ENCODE measurements at regions not wholly inside any gene's neighbourhood (a gene's known extent, or its start where the extent isn't known, plus 50 kb on each side); places are given as distances from the start of the nearest gene placed in this dataset.
A peak's percentile ranks its signal among the peaks of the same experiment; 100 is the strongest.
"Not testable (repeated sequence)": the region's sequence is repeated elsewhere in the genome, so short reads cannot be mapped to it uniquely, and the experiment has no call there.

DNA sequence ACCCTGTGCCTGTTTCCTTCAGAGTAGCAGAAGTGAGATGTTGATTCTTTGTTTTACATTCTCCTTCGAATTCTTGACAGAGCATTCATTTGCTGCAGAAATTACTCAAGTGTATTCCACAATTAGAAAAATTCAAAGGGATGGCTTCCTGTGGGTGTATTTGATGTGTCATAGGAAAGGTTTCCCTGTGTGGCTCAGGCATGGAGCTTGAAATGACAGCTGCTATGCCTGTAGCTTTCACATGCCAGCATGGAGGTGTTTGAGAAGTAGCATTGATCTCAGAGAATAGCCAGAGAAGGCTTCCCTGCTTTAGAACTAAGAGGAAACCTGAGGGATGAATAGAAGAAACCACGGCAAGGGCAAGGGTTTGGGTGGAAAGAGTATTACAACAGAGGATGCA lies 317.2 kb upstream of the DEPDC1 start:
- TF ChIP-seq CTBP1 (IDR thresholded peaks at IDR 0.05; ENCODE audit: borderline replicate concordance) (no peak), NFRKB (IDR thresholded peaks at IDR 0.05) (no peak), LEF1 (IDR thresholded peaks at IDR 0.05; ENCODE audit: borderline replicate concordance) (no peak), SUZ12 (IDR thresholded peaks at IDR 0.05) (no peak), FOXM1 (IDR thresholded peaks at IDR 0.05; ENCODE audit: borderline replicate concordance) (no peak), ZNF384 (IDR thresholded peaks at IDR 0.05) (no peak), BHLHE40 (IDR thresholded peaks at IDR 0.05; ENCODE audit: borderline replicate concordance) (no peak), FOXA1 (IDR thresholded peaks at IDR 0.05) (no peak), ARNT (IDR thresholded peaks at IDR 0.05) (no peak), ELF4 (IDR thresholded peaks at IDR 0.05) (no peak)
- TF ChIP-seq, protein P1, sequence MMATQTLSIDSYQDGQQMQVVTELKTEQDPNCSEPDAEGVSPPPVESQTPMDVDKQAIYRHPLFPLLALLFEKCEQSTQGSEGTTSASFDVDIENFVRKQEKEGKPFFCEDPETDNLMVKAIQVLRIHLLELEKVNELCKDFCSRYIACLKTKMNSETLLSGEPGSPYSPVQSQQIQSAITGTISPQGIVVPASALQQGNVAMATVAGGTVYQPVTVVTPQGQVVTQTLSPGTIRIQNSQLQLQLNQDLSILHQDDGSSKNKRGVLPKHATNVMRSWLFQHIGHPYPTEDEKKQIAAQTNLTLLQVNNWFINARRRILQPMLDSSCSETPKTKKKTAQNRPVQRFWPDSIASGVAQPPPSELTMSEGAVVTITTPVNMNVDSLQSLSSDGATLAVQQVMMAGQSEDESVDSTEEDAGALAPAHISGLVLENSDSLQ (IDR thresholded peaks at IDR 0.05), result no peak
- DNase-seq (ENCODE audit: extremely low spot score), result no peak
- CTCF ChIA-PET, result no interaction called here
- POLR2A ChIA-PET, result no interaction called here

DNA sequence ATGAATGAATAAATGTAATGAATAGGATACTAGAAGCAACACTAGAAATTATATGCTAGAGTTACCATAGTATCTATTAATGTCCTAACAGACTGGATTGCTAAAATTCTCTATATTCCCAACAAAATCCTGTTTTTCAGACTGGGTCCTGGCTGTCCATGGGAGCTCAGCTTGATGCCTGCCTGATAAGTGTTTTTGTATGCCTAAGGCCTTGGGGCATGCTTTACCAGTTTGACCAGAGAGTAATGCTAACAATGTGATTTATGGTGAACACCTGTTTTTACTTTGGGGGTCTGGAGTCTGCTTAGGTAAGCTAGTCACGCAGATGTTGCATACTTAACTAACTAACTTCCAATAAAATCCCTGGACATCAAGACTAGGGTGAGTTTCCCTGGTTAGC lies 318.8 kb upstream of the DEPDC1 start:
- DNase-seq (ENCODE audit: extremely low spot score), result no peak
- TF ChIP-seq HDGF (IDR thresholded peaks at IDR 0.05; ENCODE audit: borderline replicate concordance), result no peak
- no peak for TF ChIP-seq BHLHE40 (IDR thresholded peaks at IDR 0.05; ENCODE audit: borderline replicate concordance)
- TF ChIP-seq SUZ12 (IDR thresholded peaks at IDR 0.05), result no peak
- no peak for TF ChIP-seq ZNF384 (IDR thresholded peaks at IDR 0.05)
- no peak for TF ChIP-seq L3MBTL2 (conservative IDR thresholded peaks at IDR 0.05)
- TF ChIP-seq ELF4 (IDR thresholded peaks at IDR 0.05), result no peak
- TF ChIP-seq, protein P1 (IDR thresholded peaks at IDR 0.05), result no peak
- no peak for TF ChIP-seq CTBP1 (IDR thresholded peaks at IDR 0.05; ENCODE audit: borderline replicate concordance)
- no peak for TF ChIP-seq TARDBP (IDR thresholded peaks at IDR 0.05)
- TF ChIP-seq ARNT (IDR thresholded peaks at IDR 0.05), result no peak
- no peak for TF ChIP-seq FOXK2 (IDR thresholded peaks at IDR 0.05)
- no peak for TF ChIP-seq LEF1 (IDR thresholded peaks at IDR 0.05; ENCODE audit: borderline replicate concordance)
- no peak for TF ChIP-seq FOXM1 (IDR thresholded peaks at IDR 0.05; ENCODE audit: borderline replicate concordance)
- no peak for TF ChIP-seq SP1 (IDR thresholded peaks at IDR 0.05)
- TF ChIP-seq NFRKB (IDR thresholded peaks at IDR 0.05), result no peak
- TF ChIP-seq FOXA1 (IDR thresholded peaks at IDR 0.05), result no peak
- POLR2A ChIA-PET, result no interaction called here
- CTCF ChIA-PET, result no interaction called here

DNA sequence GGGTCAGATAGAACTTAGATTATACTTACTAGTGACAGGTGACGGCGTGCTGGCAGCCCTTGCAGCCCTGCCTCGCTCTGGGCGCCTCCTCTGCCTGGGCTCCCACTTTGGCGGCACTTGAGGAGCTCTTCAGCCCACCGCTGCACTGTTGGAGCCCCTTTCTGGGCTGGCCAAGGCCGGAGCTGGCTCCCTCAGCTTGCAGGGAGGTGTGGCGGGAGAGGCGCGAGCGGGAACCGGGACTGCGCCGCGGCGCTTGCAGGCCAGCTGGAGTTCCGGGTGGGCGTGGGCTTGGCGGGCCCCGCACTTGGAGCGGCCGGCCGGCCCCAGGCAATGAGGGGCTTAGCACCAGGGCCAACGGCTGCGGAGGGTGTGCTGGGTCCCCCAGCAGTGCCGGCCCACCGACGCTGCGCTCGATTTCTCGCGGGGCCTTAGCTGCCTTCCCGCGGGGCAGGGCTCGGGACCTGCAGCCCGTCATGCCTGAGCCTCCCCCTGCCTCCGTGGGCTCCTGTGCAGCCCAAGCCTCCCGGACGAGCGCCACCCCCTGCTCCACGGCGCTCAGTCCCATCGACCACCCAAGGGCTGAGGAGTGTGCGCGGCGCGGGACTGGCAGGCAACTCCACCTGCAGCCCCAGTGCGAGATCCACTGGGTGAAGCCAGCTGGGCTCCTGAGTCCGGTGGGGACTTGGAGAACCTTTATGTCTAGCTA lies 320.8 kb upstream of the DEPDC1 start:
- POLR2A ChIA-PET, CTCF ChIA-PET: not testable (repeated sequence)

DNA sequence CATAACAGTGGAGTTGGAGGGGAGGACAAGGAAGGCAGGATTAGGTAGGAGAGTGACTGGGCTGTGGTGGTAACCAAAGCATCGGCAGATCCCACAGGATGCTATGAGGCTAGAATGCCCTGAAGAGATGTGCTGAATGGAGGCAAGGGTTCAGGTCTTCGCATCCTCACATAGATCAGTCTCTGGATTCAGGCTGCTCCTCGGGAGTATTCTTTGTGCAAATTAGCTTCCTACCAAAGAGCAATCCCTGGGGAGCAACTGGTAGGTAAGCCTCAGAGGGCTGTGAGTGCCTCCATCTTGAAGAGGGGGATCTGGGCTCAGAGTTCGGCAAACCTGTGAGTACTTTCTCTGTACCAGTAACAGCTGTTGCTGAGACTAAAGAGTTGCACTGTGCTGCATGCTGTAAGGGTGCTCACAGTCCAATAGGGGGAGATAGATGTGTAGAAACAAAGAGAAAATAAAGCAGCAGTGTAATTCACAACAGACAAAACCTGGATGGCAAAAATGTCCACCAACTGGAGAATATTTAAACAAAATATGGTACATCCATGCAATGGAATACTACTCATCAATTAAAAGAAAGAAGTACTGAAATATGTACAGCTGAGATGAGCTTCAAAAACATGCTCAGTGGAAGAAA lies 322.4 kb upstream of the DEPDC1 start:
- ChIA-PET POLR2A (no interaction called here), CTCF (interaction anchor here (0.5 kb wide), 1 partner anchor 337 kb away, joined by 4 read pairs; no protein-coding TSS in a partner anchor)
- peak; percentile 55 for DNase-seq (ENCODE audit: extremely low spot score)
- TF ChIP-seq CTBP1 (IDR thresholded peaks at IDR 0.05; ENCODE audit: borderline replicate concordance), result no peak
- no peak for TF ChIP-seq ELF4 (IDR thresholded peaks at IDR 0.05)
- TF ChIP-seq LEF1 (IDR thresholded peaks at IDR 0.05; ENCODE audit: borderline replicate concordance), result no peak
- no peak for TF ChIP-seq NFRKB (IDR thresholded peaks at IDR 0.05)
- no peak for TF ChIP-seq FOXK2 (IDR thresholded peaks at IDR 0.05)
- no peak for TF ChIP-seq TARDBP (IDR thresholded peaks at IDR 0.05)
- no peak for TF ChIP-seq BHLHE40 (IDR thresholded peaks at IDR 0.05; ENCODE audit: borderline replicate concordance)
- TF ChIP-seq L3MBTL2 (conservative IDR thresholded peaks at IDR 0.05), result no peak
- TF ChIP-seq SP1 (IDR thresholded peaks at IDR 0.05), result no peak
- TF ChIP-seq FOXM1 (IDR thresholded peaks at IDR 0.05; ENCODE audit: borderline replicate concordance), result no peak
- TF ChIP-seq HDGF (IDR thresholded peaks at IDR 0.05; ENCODE audit: borderline replicate concordance), result no peak
- TF ChIP-seq ZNF384 (IDR thresholded peaks at IDR 0.05), result no peak
- no peak for TF ChIP-seq SUZ12 (IDR thresholded peaks at IDR 0.05)

More for the DNA sequence above, 320.8 kb upstream of the DEPDC1 start:
- DNase-seq (ENCODE audit: extremely low spot score), result not testable (repeated sequence)

DNA sequence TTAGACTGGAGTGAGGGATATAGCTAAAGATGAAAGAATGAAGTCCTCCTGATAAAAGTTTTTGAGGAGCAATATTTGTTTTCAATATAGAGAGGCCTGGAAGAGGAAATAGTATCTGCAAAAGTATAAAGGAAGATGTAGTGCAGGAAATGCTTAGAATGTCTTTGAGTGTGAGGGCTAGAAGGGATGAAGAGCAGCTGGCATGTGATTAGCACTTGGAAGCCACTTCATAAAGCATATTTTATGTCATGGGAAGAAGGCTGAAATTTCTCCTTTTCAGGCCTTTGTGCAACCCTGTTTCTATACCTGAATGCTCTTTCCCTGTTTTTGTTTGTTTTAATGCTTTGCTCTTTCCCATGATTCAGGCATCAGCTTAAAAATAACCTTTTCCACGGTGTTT lies 323.3 kb upstream of the DEPDC1 start:
- no peak for TF ChIP-seq L3MBTL2 (conservative IDR thresholded peaks at IDR 0.05)
- TF ChIP-seq NFRKB (IDR thresholded peaks at IDR 0.05), result no peak
- TF ChIP-seq, protein P1 (IDR thresholded peaks at IDR 0.05), result no peak
- no peak for TF ChIP-seq BHLHE40 (IDR thresholded peaks at IDR 0.05; ENCODE audit: borderline replicate concordance)
- TF ChIP-seq ZNF384 (IDR thresholded peaks at IDR 0.05), result no peak
- no peak for TF ChIP-seq SUZ12 (IDR thresholded peaks at IDR 0.05)
- TF ChIP-seq HDGF (IDR thresholded peaks at IDR 0.05; ENCODE audit: borderline replicate concordance), result no peak
- TF ChIP-seq LEF1 (IDR thresholded peaks at IDR 0.05; ENCODE audit: borderline replicate concordance), result no peak
- no peak for TF ChIP-seq ARNT (IDR thresholded peaks at IDR 0.05)
- TF ChIP-seq FOXM1 (IDR thresholded peaks at IDR 0.05; ENCODE audit: borderline replicate concordance), result no peak
- no peak for TF ChIP-seq SP1 (IDR thresholded peaks at IDR 0.05)
- TF ChIP-seq TARDBP (IDR thresholded peaks at IDR 0.05), result no peak
- no peak for TF ChIP-seq FOXA1 (IDR thresholded peaks at IDR 0.05)
- TF ChIP-seq FOXK2 (IDR thresholded peaks at IDR 0.05), result no peak
- no peak for TF ChIP-seq ELF4 (IDR thresholded peaks at IDR 0.05)
- no peak for TF ChIP-seq CTBP1 (IDR thresholded peaks at IDR 0.05; ENCODE audit: borderline replicate concordance)
- POLR2A ChIA-PET, result no interaction called here
- CTCF ChIA-PET, result interaction anchor here (0.6 kb wide), 1 partner anchor 85 kb away, joined by 5 read pairs; no protein-coding TSS in a partner anchor
- no peak for DNase-seq (ENCODE audit: extremely low spot score)

DNA sequence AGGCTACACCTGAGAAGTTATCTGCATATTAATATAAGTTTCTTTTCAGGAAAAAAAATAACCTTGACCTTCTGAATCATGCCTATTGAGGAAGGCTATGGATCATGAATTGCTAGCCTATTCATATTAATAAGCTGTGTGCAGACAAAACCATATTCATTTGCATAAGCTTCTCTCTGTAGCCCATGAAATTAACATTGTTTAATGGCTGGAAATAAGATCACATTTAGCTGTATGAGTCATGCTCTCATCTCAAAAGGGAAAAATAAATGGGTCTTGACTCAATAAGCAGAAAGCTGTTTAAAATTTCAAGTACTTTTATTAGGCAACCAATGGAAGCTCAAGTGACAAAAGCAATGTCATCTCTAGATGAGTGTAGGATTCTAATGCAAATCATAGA lies 330.0 kb upstream of the DEPDC1 start:
- POLR2A ChIA-PET, result no interaction called here
- no peak for DNase-seq (ENCODE audit: extremely low spot score)
- TF ChIP-seq ZNF384 (IDR thresholded peaks at IDR 0.05) (no peak), L3MBTL2 (conservative IDR thresholded peaks at IDR 0.05) (no peak), HDGF (IDR thresholded peaks at IDR 0.05; ENCODE audit: borderline replicate concordance) (no peak), BHLHE40 (IDR thresholded peaks at IDR 0.05; ENCODE audit: borderline replicate concordance) (no peak)
- CTCF ChIA-PET, result no interaction called here

Measured in HEK293T (cell line).